Activated T-cell treated with anti-CD3 and anti-CD28 coated beads, Interleukin-2, amount 50 U/mL, for 72 hours (primary cell): ENCODE measurements at regions not wholly inside any gene's neighbourhood (a gene's known extent, or its start where the extent isn't known, plus 50 kb on each side); places are given as distances from the start of the nearest gene placed in this dataset.
A peak's percentile ranks its signal among the peaks of the same experiment; 100 is the strongest.
"Not testable (repeated sequence)": the region's sequence is repeated elsewhere in the genome, so short reads cannot be mapped to it uniquely, and the experiment has no call there.

ENCODE experiments used
- ATAC-seq, 2 donors: fragments of 150-1000 bp; cut with Tn5 transposase; replicated peaks in 1 of 2; 2 replicates each; pipeline ENCODE4 v1.10.0; 2021; ENCODE audit warnings: moderate library complexity in 2 of 2, mild to moderate bottlenecking in 1 of 2
- DNase-seq, 2 donors: peaks; one replicate each; pipeline ENCODE4 v3.0.0; 2021 to 2022; ENCODE audit warnings: mixed read lengths in 1 of 2
- H3K27ac Mint-ChIP-seq: one replicate; pipeline ENCODE4 v1.8.0; 2022; ENCODE audit warnings: mild to moderate bottlenecking, moderate library complexity, mixed read lengths
- H3K27me3 Mint-ChIP-seq: one replicate; pipeline ENCODE4 v1.8.0; 2022; ENCODE audit warnings: low read depth, mixed read lengths
- H3K36me3 Mint-ChIP-seq, 2 donors: one replicate each; pipeline ENCODE4 v1.8.0; 2022; ENCODE audit warnings: mixed read lengths in 2 of 2, mild to moderate bottlenecking in 1 of 2; ENCODE audit not compliant: insufficient read depth in 2 of 2
- H3K4me1 Mint-ChIP-seq: one replicate; pipeline ENCODE4 v1.8.0; 2022; ENCODE audit warnings: low read depth, mixed read lengths
- H3K4me3 Mint-ChIP-seq, 2 donors: one replicate each; pipeline ENCODE4 v1.8.0; 2022; ENCODE audit warnings: mild to moderate bottlenecking in 2 of 2, mixed read lengths in 2 of 2, moderate library complexity in 2 of 2
- H3K9me3 Mint-ChIP-seq, 2 donors: one replicate each; pipeline ENCODE4 v1.8.0; 2022; ENCODE audit warnings: mixed read lengths in 2 of 2

GRCh38 chr3:31095255-31095654, 200.8 kb upstream of the GADL1 start:
- Mint-ChIP-seq H3K4me3 (no peak overlapping the region), H3K4me1 (peaks cover 9% of the 10 kb centered on the region), H3K36me3 (peaks cover 0 to 3% of the 10 kb centered on the region in 2 donors), H3K9me3 (no peaks in the 10 kb centered on the region), H3K27ac (no peak overlapping the region), H3K27me3 (peaks cover 13% of the 10 kb centered on the region)
- ATAC-seq: no peak
- DNase-seq: no peak

DNA sequence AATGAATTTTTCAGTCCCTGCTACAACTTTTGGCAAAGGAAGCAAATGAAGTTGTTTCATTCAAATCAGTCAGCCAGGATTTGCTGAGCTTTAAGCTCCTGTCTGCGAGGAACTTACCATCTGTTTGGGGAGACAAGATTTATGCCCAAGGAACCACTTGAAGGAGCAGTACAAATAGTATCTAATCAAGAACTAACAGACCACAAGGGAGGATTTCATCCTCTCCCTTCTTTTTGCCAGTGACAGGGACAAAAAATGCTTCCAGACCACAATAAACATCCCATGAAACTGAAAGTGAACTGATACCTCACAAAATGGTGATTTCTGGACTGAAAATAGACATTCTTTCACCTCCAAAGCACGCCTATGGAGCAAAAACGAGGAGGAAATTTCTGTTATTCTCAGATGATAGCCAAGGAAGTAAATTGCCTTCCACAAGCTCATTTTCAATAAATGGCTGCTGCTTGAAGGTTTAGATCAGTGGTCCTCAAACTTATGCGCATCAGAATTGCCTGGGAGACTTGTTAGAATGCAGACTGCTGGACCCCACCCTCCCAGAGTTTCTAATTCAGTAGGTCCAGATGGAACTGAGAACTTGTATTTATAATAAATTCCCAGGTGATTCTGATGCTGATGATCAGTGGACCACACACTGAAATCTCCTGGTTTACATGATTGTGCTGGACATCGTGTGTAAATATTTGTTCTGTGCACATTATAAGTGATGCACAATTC, 202.4 kb upstream of the GADL1 start:
- H3K36me3 Mint-ChIP-seq: peaks cover 0 to 3% of the 10 kb centered on the region in 2 donors
- H3K27me3 Mint-ChIP-seq: peaks cover 13% of the 10 kb centered on the region
- H3K4me1 Mint-ChIP-seq: peaks cover 13% of the 10 kb centered on the region
- DNase-seq (no peak), ATAC-seq (no peak)
- H3K9me3 Mint-ChIP-seq: peaks cover 0 to under 1% of the 10 kb centered on the region in 2 donors
- H3K27ac Mint-ChIP-seq: no peak overlapping the region
- no peak overlapping the region for H3K4me3 Mint-ChIP-seq

DNA sequence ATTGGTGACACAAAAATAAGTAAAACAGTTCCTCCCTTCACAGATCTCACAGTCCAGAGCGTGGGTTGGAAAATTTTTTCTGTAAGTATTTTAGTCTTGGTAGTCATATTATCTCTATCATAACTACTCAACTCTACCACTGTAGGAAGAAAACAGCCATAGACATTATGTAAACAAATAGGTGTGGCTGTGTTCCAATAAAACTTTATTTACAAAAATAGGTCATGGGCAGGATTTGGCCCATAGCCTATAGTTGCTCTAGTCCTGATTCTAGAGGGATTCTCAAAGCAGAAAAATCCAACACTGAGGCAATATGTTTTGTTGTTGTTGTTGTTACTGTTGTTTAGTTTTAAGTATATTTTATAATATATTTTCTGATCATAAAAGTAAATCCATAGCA, 206.1 kb upstream of the GADL1 start:
- Mint-ChIP-seq H3K27ac (no peak overlapping the region), H3K9me3 (peaks cover 3 to 7% of the 10 kb centered on the region in 2 donors)

DNA sequence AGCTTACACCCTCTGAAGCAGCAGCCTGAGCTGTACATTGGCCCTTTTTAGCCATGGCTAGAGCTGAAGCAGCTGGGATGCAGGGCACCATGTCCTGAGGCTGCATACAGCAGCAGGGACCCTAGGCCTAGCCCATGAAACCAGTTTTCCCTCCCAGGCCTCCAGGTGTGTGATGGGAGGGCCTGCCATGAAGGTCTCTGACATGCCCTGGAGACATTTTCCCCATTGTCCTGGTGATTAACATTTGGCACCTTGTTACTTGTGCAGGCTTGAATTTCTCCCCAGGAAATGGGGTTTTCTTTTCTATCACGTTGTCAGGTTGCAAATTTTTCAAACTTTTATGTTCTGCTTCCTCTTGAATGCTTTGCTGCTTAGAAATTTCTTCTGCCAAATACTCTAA, 206.8 kb upstream of the GADL1 start:
- DNase-seq, H3K36me3 Mint-ChIP-seq, H3K9me3 Mint-ChIP-seq, H3K27ac Mint-ChIP-seq, ATAC-seq, H3K27me3 Mint-ChIP-seq, H3K4me3 Mint-ChIP-seq: not testable (repeated sequence)
- H3K4me1 Mint-ChIP-seq: peaks cover 39% of the 10 kb centered on the region

More for the DNA sequence above, 206.1 kb upstream of the GADL1 start:
- DNase-seq: no peak
- H3K4me3 Mint-ChIP-seq: no peak overlapping the region
- peaks cover 7% of the 10 kb centered on the region for H3K27me3 Mint-ChIP-seq
- no peak for ATAC-seq
- peaks cover 31% of the 10 kb centered on the region for H3K4me1 Mint-ChIP-seq
- H3K36me3 Mint-ChIP-seq: peaks cover 3% of the 10 kb centered on the region in 2 donors

DNA sequence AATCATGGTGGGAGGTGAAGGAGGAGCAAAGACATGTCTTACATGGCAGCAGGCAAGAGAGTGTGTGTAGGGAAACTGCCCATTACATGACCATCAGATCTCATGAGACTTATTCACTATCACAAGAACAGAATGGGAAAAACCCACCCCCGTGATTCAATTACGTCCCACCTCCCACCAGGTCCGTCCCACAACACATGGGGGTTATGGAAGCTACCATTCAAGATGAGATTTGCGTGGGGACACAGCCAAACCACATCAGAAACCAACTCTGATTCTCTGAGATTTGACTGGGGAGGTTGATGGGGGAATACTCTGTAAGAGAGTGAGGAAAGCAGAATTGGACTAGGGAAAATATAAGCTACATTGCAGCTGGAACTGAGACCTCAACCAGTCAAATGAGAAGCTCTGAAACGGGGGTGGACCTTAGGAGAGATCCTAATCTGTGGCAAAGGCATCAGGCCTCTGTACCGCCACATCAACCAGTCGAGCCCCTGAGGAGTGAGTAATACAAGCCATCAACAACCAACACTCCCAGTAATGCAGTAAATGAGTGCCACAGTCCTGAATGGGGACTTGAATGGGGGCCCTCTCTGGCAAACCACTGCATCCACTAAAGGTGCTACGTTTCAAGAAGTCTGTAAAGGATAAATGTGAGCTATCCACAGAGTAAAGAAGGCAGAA, 207.9 kb upstream of the GADL1 start:
- Mint-ChIP-seq H3K36me3 (peaks cover under 1 to 3% of the 10 kb centered on the region in 2 donors), H3K27ac (peak overlapping the region; percentile 59), H3K4me1 (peaks cover 41% of the 10 kb centered on the region), H3K27me3 (peaks cover 3% of the 10 kb centered on the region), H3K4me3 (peak overlapping the region in 1 of 2 donors; percentile 53), H3K9me3 (peaks cover 3 to 7% of the 10 kb centered on the region in 2 donors)
- ATAC-seq (peak; percentile 68 to 74), DNase-seq (peak; percentile 23 to 34)

DNA sequence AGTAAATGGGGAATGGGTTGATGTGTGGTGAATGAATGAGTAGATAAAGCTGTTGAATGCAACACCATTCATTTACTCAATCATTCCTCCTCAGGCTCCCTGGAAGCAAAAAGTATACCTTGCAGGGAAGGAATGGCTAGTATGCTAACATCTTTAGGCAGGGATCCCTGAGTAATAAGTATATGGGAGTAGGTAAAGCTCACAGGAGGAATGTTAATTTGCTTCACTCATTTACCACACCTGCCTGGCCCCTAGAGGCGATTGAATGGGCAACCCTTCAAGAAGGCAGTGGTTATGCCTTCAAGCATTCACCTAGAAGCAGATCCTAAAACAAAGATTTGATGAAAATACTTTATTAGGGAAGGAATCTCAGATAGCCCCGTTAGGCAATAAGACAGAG, 208.7 kb upstream of the GADL1 start:
- no peak overlapping the region for H3K4me3 Mint-ChIP-seq
- peaks cover 3 to 7% of the 10 kb centered on the region in 2 donors for H3K9me3 Mint-ChIP-seq
- H3K4me1 Mint-ChIP-seq: peaks cover 39% of the 10 kb centered on the region
- DNase-seq: no peak
- ATAC-seq: no peak
- no peaks in the 10 kb centered on the region for H3K27me3 Mint-ChIP-seq
- peaks cover 0 to 3% of the 10 kb centered on the region in 2 donors for H3K36me3 Mint-ChIP-seq
- H3K27ac Mint-ChIP-seq: no peak overlapping the region

DNA sequence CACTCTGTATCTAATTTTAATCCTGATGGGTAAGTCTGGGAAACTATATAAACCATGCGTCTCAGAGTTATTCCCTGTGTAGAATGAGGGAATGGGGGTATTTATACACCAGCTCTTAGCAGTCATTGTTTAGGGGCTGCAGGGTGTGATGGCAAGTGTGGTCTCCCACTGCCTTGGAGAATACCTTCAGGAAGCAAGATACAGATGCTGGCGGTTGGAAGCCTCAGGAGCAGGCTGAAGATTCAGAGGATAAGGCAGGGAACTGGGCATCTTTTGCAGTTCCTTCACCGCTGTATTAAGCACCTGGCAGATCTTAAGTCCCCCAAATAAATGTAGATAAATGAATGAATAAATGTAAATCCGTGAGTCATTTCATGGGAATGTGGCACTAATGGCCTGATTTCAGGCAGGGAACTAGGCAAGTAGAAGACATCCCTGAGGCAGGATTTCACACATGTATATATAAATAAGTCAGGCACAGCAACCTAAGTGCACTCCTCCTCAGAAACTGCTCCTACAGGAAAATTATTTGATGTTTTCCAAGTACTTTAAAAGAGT, 209.2 kb upstream of the GADL1 start:
- H3K27me3 Mint-ChIP-seq: peaks cover 4% of the 10 kb centered on the region
- H3K4me3 Mint-ChIP-seq: no peak overlapping the region
- H3K36me3 Mint-ChIP-seq: peaks cover 0 to 5% of the 10 kb centered on the region in 2 donors
- H3K4me1 Mint-ChIP-seq: peaks cover 39% of the 10 kb centered on the region
- H3K9me3 Mint-ChIP-seq: peaks cover 3 to 7% of the 10 kb centered on the region in 2 donors
- DNase-seq (no peak), ATAC-seq (no peak)
- no peak overlapping the region for H3K27ac Mint-ChIP-seq

DNA sequence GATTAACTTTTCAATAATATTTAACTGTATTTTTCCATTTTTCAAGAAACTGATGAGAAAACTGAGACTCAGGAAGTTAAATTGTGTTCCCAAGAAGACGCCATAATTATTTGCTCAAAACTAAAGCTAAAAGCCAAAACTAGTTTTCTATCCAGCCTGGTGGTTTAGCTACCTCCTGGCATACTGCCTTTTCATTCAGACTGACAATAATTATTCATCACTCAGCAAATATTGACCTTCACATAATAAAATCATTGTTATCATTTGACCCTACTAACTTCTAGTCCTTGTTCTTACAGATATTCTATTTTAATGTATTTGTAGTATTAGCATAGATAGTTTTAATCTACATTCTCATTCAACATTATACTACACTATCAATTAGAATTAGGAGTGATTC, 210.6 kb upstream of the GADL1 start:
- no peak overlapping the region for H3K4me3 Mint-ChIP-seq
- peaks cover 0 to 7% of the 10 kb centered on the region in 2 donors for H3K36me3 Mint-ChIP-seq
- no peak overlapping the region for H3K27ac Mint-ChIP-seq
- peaks cover 39% of the 10 kb centered on the region for H3K4me1 Mint-ChIP-seq
- peaks cover 5% of the 10 kb centered on the region for H3K27me3 Mint-ChIP-seq
- ATAC-seq (no peak), DNase-seq (no peak)
- H3K9me3 Mint-ChIP-seq: peaks cover 6 to 10% of the 10 kb centered on the region in 2 donors

GRCh38 chr3:31105438-31106077, 211.1 kb upstream of the GADL1 start:
- H3K4me1 Mint-ChIP-seq: peaks cover 39% of the 10 kb centered on the region
- H3K27ac Mint-ChIP-seq: peak overlapping the region; percentile 26
- DNase-seq: peak; percentile 21 to 30

GRCh38 chr3:31106204-31106603, 211.7 kb upstream of the GADL1 start:
- DNase-seq: no peak
- Mint-ChIP-seq H3K27ac (no peak overlapping the region), H3K4me1 (peaks cover 39% of the 10 kb centered on the region), H3K36me3 (peaks cover 0 to 7% of the 10 kb centered on the region in 2 donors), H3K4me3 (peak overlapping the region in 1 of 2 donors; percentile 23), H3K9me3 (peaks cover 6 to 10% of the 10 kb centered on the region in 2 donors), H3K27me3 (peaks cover 5% of the 10 kb centered on the region)
- ATAC-seq: no peak

More at GRCh38 chr3:31105438-31106077, 211.1 kb upstream of the GADL1 start:
- ATAC-seq: peak; percentile 55 to 65
- peaks cover 0 to 7% of the 10 kb centered on the region in 2 donors for H3K36me3 Mint-ChIP-seq
- H3K4me3 Mint-ChIP-seq: peak overlapping the region in 1 of 2 donors; percentile 36
- H3K27me3 Mint-ChIP-seq: peaks cover 5% of the 10 kb centered on the region
- peaks cover 6 to 10% of the 10 kb centered on the region in 2 donors for H3K9me3 Mint-ChIP-seq

DNA sequence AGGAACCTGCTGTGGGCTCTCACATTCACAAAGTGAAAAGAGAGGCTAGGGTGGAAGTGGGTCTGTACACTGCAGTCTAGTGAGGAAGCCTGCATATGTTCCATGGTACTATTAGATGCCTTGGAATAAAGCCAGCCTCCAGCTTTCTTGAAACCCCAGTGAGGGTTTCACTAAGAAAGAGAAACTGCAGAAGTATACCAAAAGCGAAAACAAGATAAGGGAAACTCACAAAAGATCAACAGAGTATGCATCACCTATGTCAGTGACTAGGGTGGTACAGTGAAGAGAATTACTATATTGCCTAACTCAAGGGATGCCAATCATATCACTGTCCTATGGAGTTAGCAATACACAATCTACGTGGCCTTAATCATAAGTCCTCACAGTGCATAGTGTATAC, 212.5 kb upstream of the GADL1 start:
- no peak overlapping the region for H3K4me3 Mint-ChIP-seq
- H3K9me3 Mint-ChIP-seq: peaks cover 6 to 10% of the 10 kb centered on the region in 2 donors
- ATAC-seq: peak; percentile 79 to 81
- H3K36me3 Mint-ChIP-seq: peaks cover 0 to 7% of the 10 kb centered on the region in 2 donors
- peaks cover 5% of the 10 kb centered on the region for H3K27me3 Mint-ChIP-seq
- no peak overlapping the region for H3K27ac Mint-ChIP-seq
- peak; percentile 6 to 10 for DNase-seq
- peaks cover 35% of the 10 kb centered on the region for H3K4me1 Mint-ChIP-seq

DNA sequence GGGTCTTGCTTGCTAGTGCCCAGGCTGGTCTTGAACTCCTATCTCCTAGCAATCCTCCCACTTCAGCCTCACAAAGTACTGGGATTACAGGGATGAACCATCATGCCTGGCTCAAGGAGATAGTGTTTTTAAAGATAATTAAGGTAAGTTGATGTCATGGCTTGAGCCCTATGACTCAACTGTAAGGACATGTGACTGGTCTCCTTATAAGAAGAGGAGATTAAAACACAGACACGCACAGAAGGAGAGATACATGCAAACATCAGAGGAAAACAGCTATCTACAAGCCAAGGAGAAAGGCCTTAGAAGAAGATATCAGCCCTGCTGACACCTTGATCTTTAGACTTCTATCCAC, 220.4 kb upstream of the GADL1 start:
- peaks cover 0 to 5% of the 10 kb centered on the region in 2 donors for H3K36me3 Mint-ChIP-seq
- H3K9me3 Mint-ChIP-seq: peaks cover 2 to 5% of the 10 kb centered on the region in 2 donors
- H3K27ac Mint-ChIP-seq: no peak overlapping the region
- ATAC-seq (no peak), DNase-seq (no peak)
- no peaks in the 10 kb centered on the region for H3K4me1 Mint-ChIP-seq
- H3K4me3 Mint-ChIP-seq: no peak overlapping the region
- no peaks in the 10 kb centered on the region for H3K27me3 Mint-ChIP-seq

GRCh38 chr3:31115531-31115930, 221.1 kb upstream of the GADL1 start:
- not testable (repeated sequence) for ATAC-seq, DNase-seq, H3K9me3 Mint-ChIP-seq, H3K4me3 Mint-ChIP-seq, H3K4me1 Mint-ChIP-seq, H3K27me3 Mint-ChIP-seq, H3K36me3 Mint-ChIP-seq, H3K27ac Mint-ChIP-seq
